ENCODE measurements at regions not wholly inside any gene's neighbourhood (a gene's known extent, or its start where the extent isn't known, plus 50 kb on each side); places are given as distances from the start of the nearest gene placed in this dataset.
A peak's percentile ranks its signal among the peaks of the same experiment; 100 is the strongest.
"Not testable (repeated sequence)": the region's sequence is repeated elsewhere in the genome, so short reads cannot be mapped to it uniquely, and the experiment has no call there.

GRCh38 chr5:29262339-29263123 lies 1931.0 kb upstream of the CDH6 start:
- peak; percentile 8 for DNase-seq (ENCODE audit: low spot score)

- no peak for DNase-seq (ENCODE audit: low spot score)
These were observed 1932.3 kb upstream of the CDH6 start for GRCh38 chr5:29261213-29261612.

GRCh38 chr5:29252390-29252789 lies 1941.1 kb upstream of the CDH6 start:
- no peak for DNase-seq (ENCODE audit: low spot score)

- no peak for DNase-seq (ENCODE audit: low spot score)
These were observed 1946.0 kb upstream of the CDH6 start for GRCh38 chr5:29247346-29248028.

- no peak for DNase-seq (ENCODE audit: low spot score)
These were observed 1953.1 kb upstream of the CDH6 start for GRCh38 chr5:29240379-29240778.

- DNase-seq (ENCODE audit: low spot score) = no peak
These were observed 1953.9 kb upstream of the CDH6 start for GRCh38 chr5:29239606-29240005.

- no peak for DNase-seq (ENCODE audit: low spot score)
These were observed 1955.4 kb upstream of the CDH6 start for GRCh38 chr5:29238115-29238514.

GRCh38 chr5:29231154-29231553 lies 1962.3 kb upstream of the CDH6 start:
- DNase-seq (ENCODE audit: low spot score) = no peak

- DNase-seq (ENCODE audit: low spot score) = no peak
These were observed 1962.9 kb upstream of the CDH6 start for GRCh38 chr5:29230591-29230990.

GRCh38 chr5:29229461-29229860 lies 1964.0 kb upstream of the CDH6 start:
- no peak for DNase-seq (ENCODE audit: low spot score)

- no peak for DNase-seq (ENCODE audit: low spot score)
These were observed 1975.3 kb upstream of the CDH6 start for GRCh38 chr5:29218138-29218537.

GRCh38 chr5:29214839-29215238 lies 1978.6 kb upstream of the CDH6 start:
- no peak for DNase-seq (ENCODE audit: low spot score)

GRCh38 chr5:29213475-29213874 lies 1980.0 kb upstream of the CDH6 start:
- no peak for DNase-seq (ENCODE audit: low spot score)

GRCh38 chr5:29208024-29208423 lies 1985.5 kb upstream of the CDH6 start:
- no peak for DNase-seq (ENCODE audit: low spot score)

GRCh38 chr5:29203049-29203448 lies 1990.4 kb upstream of the CDH6 start:
- no peak for DNase-seq (ENCODE audit: low spot score)

- DNase-seq (ENCODE audit: low spot score) = peak; percentile 44
These were observed 1995.6 kb upstream of the CDH6 start for GRCh38 chr5:29197631-29198454.

GRCh38 chr5:29193972-29194371 lies 1999.5 kb upstream of the CDH6 start:
- DNase-seq (ENCODE audit: low spot score) = no peak

GRCh38 chr5:29191269-29192048 lies 2002.0 kb upstream of the CDH6 start:
- not testable (repeated sequence) for DNase-seq (ENCODE audit: low spot score)

GRCh38 chr5:29190398-29190797 lies 2003.1 kb upstream of the CDH6 start:
- DNase-seq (ENCODE audit: low spot score) = not testable (repeated sequence)

- not testable (repeated sequence) for DNase-seq (ENCODE audit: low spot score)
These were observed 2007.1 kb upstream of the CDH6 start for GRCh38 chr5:29186380-29186779.

GRCh38 chr5:29185558-29185957 lies 2007.9 kb upstream of the CDH6 start:
- DNase-seq (ENCODE audit: low spot score) = no peak

GRCh38 chr5:29175774-29176173 lies 2017.7 kb upstream of the CDH6 start:
- no peak for DNase-seq (ENCODE audit: low spot score)

All from A172 (cell line).